Right lobe of liver (tissue), 4 donors: ENCODE measurements at regions not wholly inside any gene's neighbourhood (a gene's known extent, or its start where the extent isn't known, plus 50 kb on each side); places are given as distances from the start of the nearest gene placed in this dataset.

ENCODE experiments used
- POLR2A ChIP-seq: fragments of 450-650 bp; IDR thresholded peaks from one replicate; pipeline ENCODE4 v1.6.1; 2017; ENCODE audit warnings: antibody characterized with exemption, mild to moderate bottlenecking
- TF ChIP-seq, protein P1 (sequence below), 4 donors: fragments of 200-600 bp in 3 of 4; fragments of 450-650 bp in 1 of 4; IDR thresholded peaks; one replicate each; pipeline versions ENCODE4 v1.5.1 to v1.8.0; 2016 to 2022; ENCODE audit warnings: antibody characterized with exemption in 4 of 4, mild to moderate bottlenecking in 2 of 4
- donor health status: DM: no; HTN: no; CAD: no.
- donor health status: DM: no; HTN: no; CAD: no.
- donor health status: DM: no; HTN: yes; CAD: no.

DNA sequence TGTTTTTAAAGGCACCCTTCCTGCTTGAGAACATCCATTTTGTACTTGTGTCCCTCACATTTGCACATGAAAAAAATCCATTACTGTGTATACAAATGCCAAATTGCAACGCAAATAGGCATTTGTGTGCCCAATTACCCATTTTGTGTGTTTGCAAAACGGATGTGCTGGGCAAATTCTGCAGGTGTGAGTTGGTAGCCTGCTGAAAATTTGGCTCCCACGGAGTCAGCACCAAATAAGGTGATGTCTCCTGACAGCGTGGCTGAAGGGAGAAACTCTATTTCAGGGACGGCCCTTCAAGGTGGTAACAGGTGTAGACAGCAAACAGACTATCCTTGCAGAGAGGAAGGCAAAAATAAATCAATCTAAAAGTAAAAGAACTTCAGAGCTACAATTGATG is 661.1 kb downstream of the BCL11A start:
- TF ChIP-seq, protein P1, sequence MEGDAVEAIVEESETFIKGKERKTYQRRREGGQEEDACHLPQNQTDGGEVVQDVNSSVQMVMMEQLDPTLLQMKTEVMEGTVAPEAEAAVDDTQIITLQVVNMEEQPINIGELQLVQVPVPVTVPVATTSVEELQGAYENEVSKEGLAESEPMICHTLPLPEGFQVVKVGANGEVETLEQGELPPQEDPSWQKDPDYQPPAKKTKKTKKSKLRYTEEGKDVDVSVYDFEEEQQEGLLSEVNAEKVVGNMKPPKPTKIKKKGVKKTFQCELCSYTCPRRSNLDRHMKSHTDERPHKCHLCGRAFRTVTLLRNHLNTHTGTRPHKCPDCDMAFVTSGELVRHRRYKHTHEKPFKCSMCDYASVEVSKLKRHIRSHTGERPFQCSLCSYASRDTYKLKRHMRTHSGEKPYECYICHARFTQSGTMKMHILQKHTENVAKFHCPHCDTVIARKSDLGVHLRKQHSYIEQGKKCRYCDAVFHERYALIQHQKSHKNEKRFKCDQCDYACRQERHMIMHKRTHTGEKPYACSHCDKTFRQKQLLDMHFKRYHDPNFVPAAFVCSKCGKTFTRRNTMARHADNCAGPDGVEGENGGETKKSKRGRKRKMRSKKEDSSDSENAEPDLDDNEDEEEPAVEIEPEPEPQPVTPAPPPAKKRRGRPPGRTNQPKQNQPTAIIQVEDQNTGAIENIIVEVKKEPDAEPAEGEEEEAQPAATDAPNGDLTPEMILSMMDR (IDR thresholded peaks at IDR 0.05), result no peak
- no peak for TF ChIP-seq POLR2A
